ENCODE measurements at regions not wholly inside any gene's neighbourhood (a gene's known extent, or its start where the extent isn't known, plus 50 kb on each side); places are given as distances from the start of the nearest gene placed in this dataset.

- Histone ChIP-seq H3K9me3 (ENCODE audit: insufficient read depth, low read length) (no peaks in the 10 kb centered on the region), H3K4me3 (ENCODE audit: insufficient read depth, low read length, poor library complexity, severe bottlenecking) (no peak overlapping the region), H3K79me2 (ENCODE audit: insufficient read depth, low read length) (no peaks in the 10 kb centered on the region), H3F3A (ENCODE audit: insufficient read depth) (no peaks in the 10 kb centered on the region), H3K9me2 (replicated peaks; ENCODE audit: insufficient read depth, low read length) (no peaks in the 10 kb centered on the region), H4K20me1 (ENCODE audit: low read depth, low read length) (no peaks in the 10 kb centered on the region), H3K27me3 (ENCODE audit: low read length) (no peaks in the 10 kb centered on the region), H3K9ac (ENCODE audit: low read length) (no peak overlapping the region), H3K27ac (ENCODE audit: low read depth, low read length) (no peak overlapping the region), H3K36me3 (ENCODE audit: low read length) (no peaks in the 10 kb centered on the region), H3K4me2 (ENCODE audit: low read depth, low read length, poor library complexity, severe bottlenecking) (no peak overlapping the region), H2AFZ (ENCODE audit: low read depth, low read length, severe bottlenecking) (no peak overlapping the region)
- no peak for TF ChIP-seq EZH2phosphoT487 (conservative IDR thresholded peaks at IDR 0.05; ENCODE audit: low read length)
- no peak for TF ChIP-seq CTCF (IDR thresholded peaks at IDR 0.05; ENCODE audit: insufficient read depth, low read length, poor library complexity, severe bottlenecking)
Observed at GRCh38 chr16:8519179-8519578, 71.1 kb downstream of the TMEM114 start.

DNA sequence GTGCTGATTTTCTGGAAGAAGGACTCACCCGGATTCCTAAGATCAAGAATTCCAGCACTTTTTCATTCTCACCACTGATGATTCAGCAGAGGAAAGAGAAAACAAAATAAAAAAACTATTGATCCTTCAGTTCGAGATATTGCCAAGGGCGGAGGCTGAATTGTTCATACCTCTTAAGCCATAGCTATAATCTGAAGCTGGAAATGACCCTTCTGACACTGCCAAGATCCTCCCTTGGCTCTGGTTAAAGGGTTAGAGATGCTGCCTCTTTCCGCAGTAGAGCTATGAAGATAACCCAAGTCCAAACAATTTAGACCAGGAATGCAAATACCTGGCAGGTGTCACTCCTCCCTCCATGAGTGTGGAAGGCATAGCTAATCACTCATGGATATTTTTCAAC lies 73.0 kb downstream of the TMEM114 start:
- no peak overlapping the region for H2AFZ ChIP-seq (ENCODE audit: low read depth, low read length, severe bottlenecking)
- no peaks in the 10 kb centered on the region for H3F3A ChIP-seq (ENCODE audit: insufficient read depth)
- no peak overlapping the region for H3K4me2 ChIP-seq (ENCODE audit: low read depth, low read length, poor library complexity, severe bottlenecking)
- no peaks in the 10 kb centered on the region for H3K27me3 ChIP-seq (ENCODE audit: low read length)
- H3K79me2 ChIP-seq (ENCODE audit: insufficient read depth, low read length): no peaks in the 10 kb centered on the region
- no peak for TF ChIP-seq CTCF (IDR thresholded peaks at IDR 0.05; ENCODE audit: insufficient read depth, low read length, poor library complexity, severe bottlenecking)
- no peak overlapping the region for H3K4me3 ChIP-seq (ENCODE audit: insufficient read depth, low read length, poor library complexity, severe bottlenecking)
- no peak overlapping the region for H3K27ac ChIP-seq (ENCODE audit: low read depth, low read length)
- no peak overlapping the region for H3K9ac ChIP-seq (ENCODE audit: low read length)
- no peaks in the 10 kb centered on the region for H3K9me2 ChIP-seq (replicated peaks; ENCODE audit: insufficient read depth, low read length)
- no peaks in the 10 kb centered on the region for H3K36me3 ChIP-seq (ENCODE audit: low read length)
- no peaks in the 10 kb centered on the region for H3K9me3 ChIP-seq (ENCODE audit: insufficient read depth, low read length)
- no peaks in the 10 kb centered on the region for H4K20me1 ChIP-seq (ENCODE audit: low read depth, low read length)

GRCh38 chr16:8516471-8516870 lies 73.8 kb downstream of the TMEM114 start:
- Histone ChIP-seq H2AFZ (ENCODE audit: low read depth, low read length, severe bottlenecking) (no peak overlapping the region), H3K4me3 (ENCODE audit: insufficient read depth, low read length, poor library complexity, severe bottlenecking) (no peak overlapping the region), H3K79me2 (ENCODE audit: insufficient read depth, low read length) (no peaks in the 10 kb centered on the region), H3K9me3 (ENCODE audit: insufficient read depth, low read length) (no peaks in the 10 kb centered on the region), H3K4me2 (ENCODE audit: low read depth, low read length, poor library complexity, severe bottlenecking) (no peak overlapping the region), H3K36me3 (ENCODE audit: low read length) (no peaks in the 10 kb centered on the region), H3K27ac (ENCODE audit: low read depth, low read length) (no peak overlapping the region), H3K9me2 (replicated peaks; ENCODE audit: insufficient read depth, low read length) (no peaks in the 10 kb centered on the region), H3K27me3 (ENCODE audit: low read length) (no peaks in the 10 kb centered on the region), H4K20me1 (ENCODE audit: low read depth, low read length) (no peaks in the 10 kb centered on the region), H3K9ac (ENCODE audit: low read length) (no peak overlapping the region), H3F3A (ENCODE audit: insufficient read depth) (no peaks in the 10 kb centered on the region)
- no peak for TF ChIP-seq CTCF (IDR thresholded peaks at IDR 0.05; ENCODE audit: insufficient read depth, low read length, poor library complexity, severe bottlenecking)
- no peak for TF ChIP-seq EZH2phosphoT487 (conservative IDR thresholded peaks at IDR 0.05; ENCODE audit: low read length)
